ENCODE measurements at regions not wholly inside any gene's neighbourhood (a gene's known extent, or its start where the extent isn't known, plus 50 kb on each side); places are given as distances from the start of the nearest gene placed in this dataset.

- no peak for TF ChIP-seq CTCF (IDR thresholded peaks at IDR 0.05; ENCODE audit: control insufficient read depth, insufficient read depth, low read depth, low read length, missing control alignments)
- no peak overlapping the region for H3K4me3 ChIP-seq (ENCODE audit: control insufficient read depth, low read depth, low read length)
- DNase-seq (ENCODE audit: low read depth) = no peak
These were observed 649.0 kb upstream of the ANKRD30A start for GRCh38 chr10:36476399-36476798.

- no peak for TF ChIP-seq CTCF (IDR thresholded peaks at IDR 0.05; ENCODE audit: control insufficient read depth, insufficient read depth, low read depth, low read length, missing control alignments)
- no peak overlapping the region for H3K4me3 ChIP-seq (ENCODE audit: control insufficient read depth, low read depth, low read length)
- no peak for DNase-seq (ENCODE audit: low read depth)
These were observed 649.7 kb upstream of the ANKRD30A start for GRCh38 chr10:36475746-36476145.

- no peak overlapping the region for H3K4me3 ChIP-seq (ENCODE audit: control insufficient read depth, low read depth, low read length)
- no peak for TF ChIP-seq CTCF (IDR thresholded peaks at IDR 0.05; ENCODE audit: control insufficient read depth, insufficient read depth, low read depth, low read length, missing control alignments)
- no peak for DNase-seq (ENCODE audit: low read depth)
These were observed 650.9 kb upstream of the ANKRD30A start for GRCh38 chr10:36474456-36474855.

GRCh38 chr10:36473122-36473521 lies 652.3 kb upstream of the ANKRD30A start:
- no peak overlapping the region for H3K4me3 ChIP-seq (ENCODE audit: control insufficient read depth, low read depth, low read length)
- no peak for TF ChIP-seq CTCF (IDR thresholded peaks at IDR 0.05; ENCODE audit: control insufficient read depth, insufficient read depth, low read depth, low read length, missing control alignments)
- DNase-seq (ENCODE audit: low read depth) = no peak

GRCh38 chr10:36469585-36469984 lies 655.8 kb upstream of the ANKRD30A start:
- no peak for DNase-seq (ENCODE audit: low read depth)
- no peak for TF ChIP-seq CTCF (IDR thresholded peaks at IDR 0.05; ENCODE audit: control insufficient read depth, insufficient read depth, low read depth, low read length, missing control alignments)

GRCh38 chr10:36468620-36469019 lies 656.8 kb upstream of the ANKRD30A start:
- DNase-seq (ENCODE audit: low read depth) = no peak
- no peak for TF ChIP-seq CTCF (IDR thresholded peaks at IDR 0.05; ENCODE audit: control insufficient read depth, insufficient read depth, low read depth, low read length, missing control alignments)
- no peak overlapping the region for H3K4me3 ChIP-seq (ENCODE audit: control insufficient read depth, low read depth, low read length)

More at GRCh38 chr10:36469585-36469984, 655.8 kb upstream of the ANKRD30A start:
- no peak overlapping the region for H3K4me3 ChIP-seq (ENCODE audit: control insufficient read depth, low read depth, low read length)
